Smooth muscle cell (in vitro differentiated cells): ENCODE measurements at regions not wholly inside any gene's neighbourhood (a gene's known extent, or its start where the extent isn't known, plus 50 kb on each side); places are given as distances from the start of the nearest gene placed in this dataset.

ENCODE experiments used
- DNase-seq: peaks from one replicate; lab custom pipeline; 2025; ENCODE audit not compliant: unreplicated experiment; lab: John Stamatoyannopoulos, UW
- H2AFZ ChIP-seq: fragments of 200-600 bp; sonication (generic); 2 replicates; pipeline ENCODE4 v1.6.0; 2016; ENCODE audit warnings: antibody characterized with exemption, low read depth, mild to moderate bottlenecking
- H3F3A ChIP-seq: fragments of 200-600 bp; sonication (generic); 2 replicates; pipeline ENCODE4 v1.6.0; 2017; ENCODE audit warnings: antibody characterized with exemption, low read depth
- H3K27ac ChIP-seq: fragments of 200-600 bp; sonication (generic); 2 replicates; pipeline ENCODE4 v1.5.1; 2016; ENCODE audit warnings: low read depth, mild to moderate bottlenecking
- H3K27me3 ChIP-seq: fragments of 200-600 bp; sonication (generic); 2 replicates; pipeline ENCODE4 v1.6.1; 2016; ENCODE audit warnings: low read depth, mild to moderate bottlenecking
- H3K36me3 ChIP-seq: fragments of 200-600 bp; sonication (generic); 2 replicates; pipeline ENCODE4 v1.5.1; 2016; ENCODE audit warnings: low read depth
- H3K4me1 ChIP-seq: fragments of 200-600 bp; sonication (generic); 2 replicates; pipeline ENCODE4 v1.5.1; 2016; ENCODE audit warnings: low read depth
- H3K4me2 ChIP-seq: fragments of 200-600 bp; sonication (generic); 2 replicates; pipeline ENCODE4 v1.6.0; 2016; ENCODE audit warnings: mild to moderate bottlenecking
- H3K4me3 ChIP-seq: fragments of 200-600 bp; sonication (generic); 2 replicates; pipeline ENCODE4 v1.5.1; 2016; ENCODE audit warnings: mild to moderate bottlenecking
- H3K79me2 ChIP-seq: fragments of 200-600 bp; sonication (generic); 2 replicates; pipeline ENCODE4 v1.6.0; 2016; ENCODE audit warnings: low read depth, mild to moderate bottlenecking
- H3K9ac ChIP-seq: fragments of 200-600 bp; sonication (generic); 2 replicates; pipeline ENCODE4 v1.6.0; 2016; ENCODE audit warnings: low read depth
- H3K9me3 ChIP-seq: fragments of 200-600 bp; sonication (generic); replicated peaks from 2 replicates; pipeline ENCODE4 v1.5.1; 2016; ENCODE audit warnings: low read depth
- H4K20me1 ChIP-seq: fragments of 200-600 bp; sonication (generic); 2 replicates; pipeline ENCODE4 v1.6.0; 2016; ENCODE audit warnings: low read depth
- WGBS: methylation state at CpG from one replicate; pipeline ENCODE4 v1.1.7; 2016; ENCODE audit warnings: low lambda C conversion rate; 5-methylcytosine and 5-hydroxymethylcytosine counted together
- TF ChIP-seq, protein P1 (sequence below): fragments of 200-600 bp; sonication (generic); IDR thresholded peaks from 2 replicates; pipeline ENCODE4 v1.5.1; 2017; ENCODE audit warnings: borderline replicate concordance, mild to moderate bottlenecking, antibody characterized with exemption; ENCODE audit not compliant: insufficient read depth, poor library complexity, severe bottlenecking

DNA sequence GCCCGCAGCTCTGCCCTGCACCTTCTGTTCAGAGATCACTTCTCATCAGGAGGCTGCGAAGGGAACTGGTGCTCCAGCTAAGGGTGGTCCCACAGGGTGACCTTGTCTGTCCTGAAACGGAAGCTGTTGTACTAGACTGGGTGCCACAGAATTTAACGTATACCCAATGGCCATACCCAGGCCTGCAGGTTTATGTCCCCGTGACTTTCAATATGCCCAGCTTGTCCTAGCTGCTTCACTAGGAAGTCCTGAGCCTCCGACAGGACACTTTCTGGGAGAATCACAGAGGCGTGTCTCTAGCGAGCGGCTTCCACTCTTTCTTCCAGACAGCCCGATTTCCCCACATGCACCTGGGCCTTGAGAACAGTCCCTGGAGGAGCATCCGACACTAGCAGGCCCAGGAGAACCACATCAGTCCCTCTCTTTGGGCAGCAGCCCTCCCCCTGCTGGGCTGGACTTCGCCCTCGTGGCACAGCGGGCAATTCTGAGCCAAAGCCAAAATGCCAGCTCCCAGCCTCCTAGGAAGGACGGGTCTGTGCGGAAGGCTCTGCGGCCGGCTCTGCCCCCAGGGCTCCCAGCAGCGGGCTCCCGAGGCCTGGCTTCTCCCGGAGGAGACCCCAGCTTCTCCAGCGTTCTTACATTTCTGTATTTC, 91.9 kb upstream of the OTOS start:
- Histone ChIP-seq H3K79me2 (no peaks in the 10 kb centered on the region), H3K27ac (no peak overlapping the region), H3K9me3 (no peaks in the 10 kb centered on the region), H2AFZ (no peak overlapping the region), H3K4me1 (no peaks in the 10 kb centered on the region), H3K4me2 (no peak overlapping the region), H3K27me3 (no peaks in the 10 kb centered on the region), H3F3A (no peaks in the 10 kb centered on the region), H3K4me3 (no peak overlapping the region), H3K9ac (no peak overlapping the region), H3K36me3 (no peaks in the 10 kb centered on the region), H4K20me1 (no peaks in the 10 kb centered on the region)
- 83% methylated on average over 22 of the region's 22 CpGs for WGBS
- TF ChIP-seq, protein P1, sequence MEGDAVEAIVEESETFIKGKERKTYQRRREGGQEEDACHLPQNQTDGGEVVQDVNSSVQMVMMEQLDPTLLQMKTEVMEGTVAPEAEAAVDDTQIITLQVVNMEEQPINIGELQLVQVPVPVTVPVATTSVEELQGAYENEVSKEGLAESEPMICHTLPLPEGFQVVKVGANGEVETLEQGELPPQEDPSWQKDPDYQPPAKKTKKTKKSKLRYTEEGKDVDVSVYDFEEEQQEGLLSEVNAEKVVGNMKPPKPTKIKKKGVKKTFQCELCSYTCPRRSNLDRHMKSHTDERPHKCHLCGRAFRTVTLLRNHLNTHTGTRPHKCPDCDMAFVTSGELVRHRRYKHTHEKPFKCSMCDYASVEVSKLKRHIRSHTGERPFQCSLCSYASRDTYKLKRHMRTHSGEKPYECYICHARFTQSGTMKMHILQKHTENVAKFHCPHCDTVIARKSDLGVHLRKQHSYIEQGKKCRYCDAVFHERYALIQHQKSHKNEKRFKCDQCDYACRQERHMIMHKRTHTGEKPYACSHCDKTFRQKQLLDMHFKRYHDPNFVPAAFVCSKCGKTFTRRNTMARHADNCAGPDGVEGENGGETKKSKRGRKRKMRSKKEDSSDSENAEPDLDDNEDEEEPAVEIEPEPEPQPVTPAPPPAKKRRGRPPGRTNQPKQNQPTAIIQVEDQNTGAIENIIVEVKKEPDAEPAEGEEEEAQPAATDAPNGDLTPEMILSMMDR, result no peak
- no peak for DNase-seq

DNA sequence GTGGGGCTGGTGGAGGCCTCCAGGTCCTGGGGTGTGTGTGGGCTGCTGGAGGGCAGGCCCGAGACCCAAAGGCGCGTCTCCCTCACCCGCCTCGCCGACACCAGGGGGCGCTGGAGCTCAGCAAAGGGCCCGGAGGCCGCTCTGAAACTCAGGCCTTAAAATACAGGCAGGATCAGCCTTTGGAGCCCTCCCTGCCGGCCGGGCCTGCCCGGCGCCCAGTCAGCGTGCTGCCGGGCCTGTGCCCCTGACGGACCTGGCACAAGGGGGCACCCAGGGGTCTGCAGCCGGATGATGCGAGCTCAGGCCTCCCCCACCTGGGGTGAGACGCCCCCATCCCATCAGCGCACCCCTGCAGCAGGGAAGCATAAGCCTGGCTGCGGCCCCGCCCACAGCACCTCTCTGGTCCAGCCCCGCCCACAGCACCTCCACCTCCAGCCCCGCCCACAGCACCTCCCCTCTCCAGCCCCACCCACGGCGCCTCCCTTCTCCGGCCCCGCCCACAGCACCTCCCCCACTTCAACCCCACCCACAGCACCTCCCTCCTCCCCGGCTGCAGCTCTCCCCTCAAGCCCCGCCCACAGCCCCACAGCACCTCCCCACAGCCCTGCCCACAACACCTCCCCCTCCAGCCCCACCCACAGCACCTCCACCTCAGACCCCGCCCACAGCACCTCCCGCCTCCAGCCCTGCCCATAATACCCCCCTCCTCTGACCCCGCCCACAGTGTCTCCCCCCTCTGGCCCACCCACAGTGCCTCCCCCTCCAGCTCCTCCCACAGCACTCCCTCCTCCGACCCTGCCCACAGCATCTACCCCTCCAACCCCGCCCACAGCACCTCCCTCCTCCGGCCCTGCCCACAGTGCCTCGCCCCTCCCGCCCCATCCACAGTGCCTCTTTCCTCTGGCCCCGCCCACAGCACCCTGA, 92.8 kb upstream of the OTOS start:
- Histone ChIP-seq H2AFZ (no peak overlapping the region), H4K20me1 (no peaks in the 10 kb centered on the region), H3F3A (no peaks in the 10 kb centered on the region), H3K9me3 (no peaks in the 10 kb centered on the region), H3K36me3 (no peaks in the 10 kb centered on the region), H3K4me2 (peak overlapping the region; percentile 85), H3K27ac (no peak overlapping the region), H3K4me3 (peak overlapping the region; percentile 47), H3K27me3 (no peaks in the 10 kb centered on the region), H3K4me1 (no peaks in the 10 kb centered on the region), H3K9ac (no peak overlapping the region), H3K79me2 (no peaks in the 10 kb centered on the region)
- WGBS, result 2% methylated on average over 16 of the region's 39 CpGs
- peak; percentile 67 for DNase-seq
- TF ChIP-seq, protein P1, result peak; percentile 91

DNA sequence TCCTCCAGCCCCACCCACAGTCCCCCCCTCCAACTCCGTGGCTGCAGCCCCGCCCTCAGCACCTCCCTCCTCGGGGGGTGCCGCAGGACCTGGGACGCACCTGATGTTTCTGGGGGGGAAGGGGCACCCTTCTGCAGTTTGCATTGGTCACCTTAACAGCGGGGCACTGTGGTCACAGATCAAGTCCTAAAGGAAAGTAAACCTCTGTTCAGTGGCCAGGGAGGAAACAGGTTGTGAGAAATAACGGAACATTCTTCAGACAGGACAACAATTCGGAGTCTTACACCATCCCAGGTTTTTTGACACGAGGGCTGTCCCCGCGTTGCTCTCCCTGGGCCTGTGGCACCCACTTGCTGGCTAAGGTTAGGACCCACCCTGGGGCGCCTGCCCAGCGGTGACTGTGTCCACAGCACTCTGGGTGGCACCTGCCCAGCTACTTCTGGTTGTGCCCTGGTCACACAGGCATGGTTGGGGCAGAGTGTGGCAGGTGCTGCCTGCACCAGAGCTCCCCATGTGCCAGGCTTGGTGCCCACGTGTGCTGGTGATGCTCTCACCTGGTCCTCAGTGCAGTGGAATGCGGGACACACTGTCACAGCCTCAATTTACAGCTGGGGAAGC, 93.5 kb upstream of the OTOS start:
- TF ChIP-seq, protein P1, result no peak
- no peaks in the 10 kb centered on the region for H3K9me3 ChIP-seq
- WGBS, result 57% methylated on average over 15 of the region's 15 CpGs
- no peaks in the 10 kb centered on the region for H3F3A ChIP-seq
- no peaks in the 10 kb centered on the region for H4K20me1 ChIP-seq
- no peaks in the 10 kb centered on the region for H3K79me2 ChIP-seq
- H3K4me1 ChIP-seq, result no peaks in the 10 kb centered on the region
- H3K4me3 ChIP-seq, result no peak overlapping the region
- no peak for DNase-seq
- H3K9ac ChIP-seq, result no peak overlapping the region
- no peaks in the 10 kb centered on the region for H3K27me3 ChIP-seq
- no peak overlapping the region for H3K4me2 ChIP-seq
- H2AFZ ChIP-seq, result no peak overlapping the region
- H3K27ac ChIP-seq, result no peak overlapping the region
- no peaks in the 10 kb centered on the region for H3K36me3 ChIP-seq
